ENCODE measurements at regions not wholly inside any gene's neighbourhood (a gene's known extent, or its start where the extent isn't known, plus 50 kb on each side); places are given as distances from the start of the nearest gene placed in this dataset.

DNA sequence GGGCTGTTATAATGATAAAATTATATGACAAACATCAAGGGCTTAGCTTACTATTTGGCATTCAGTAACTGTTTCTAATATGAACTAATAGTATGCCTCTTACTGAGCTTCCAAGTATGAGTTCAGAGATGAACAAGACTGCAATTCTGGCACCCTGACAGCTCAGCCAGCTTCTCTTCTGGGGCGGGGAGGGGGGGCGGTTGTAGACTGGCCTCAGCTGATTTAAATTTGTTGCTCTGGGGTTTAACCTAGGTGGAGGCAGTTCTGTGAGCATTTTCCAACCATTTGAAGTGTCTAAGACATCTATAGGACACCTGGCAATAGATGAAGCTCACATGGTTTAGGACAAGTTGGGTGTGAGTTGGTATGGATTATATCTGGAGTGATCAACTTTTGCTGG is 401.9 kb downstream of the QKI start:
- no peak for DNase-seq

DNA sequence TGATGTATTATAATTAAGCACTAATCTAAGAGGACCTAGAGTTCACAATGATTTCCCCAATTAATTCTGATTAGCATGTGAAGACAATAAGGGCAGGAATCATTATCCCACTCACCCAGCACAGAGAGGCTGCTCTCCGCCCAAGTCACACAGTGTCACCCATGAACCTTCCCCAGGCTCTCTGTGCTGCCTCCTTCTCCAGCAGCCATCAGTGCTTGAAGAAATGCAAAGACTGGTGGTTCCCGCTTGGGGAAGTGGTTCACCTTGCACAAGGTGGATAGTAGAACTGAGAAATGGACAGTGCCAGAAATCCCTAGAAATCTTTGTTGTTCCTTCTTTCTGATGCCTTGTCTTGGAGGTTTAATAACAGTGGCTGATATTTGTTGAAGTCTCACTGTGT is 401.3 kb downstream of the QKI start:
- no peak for DNase-seq

DNA sequence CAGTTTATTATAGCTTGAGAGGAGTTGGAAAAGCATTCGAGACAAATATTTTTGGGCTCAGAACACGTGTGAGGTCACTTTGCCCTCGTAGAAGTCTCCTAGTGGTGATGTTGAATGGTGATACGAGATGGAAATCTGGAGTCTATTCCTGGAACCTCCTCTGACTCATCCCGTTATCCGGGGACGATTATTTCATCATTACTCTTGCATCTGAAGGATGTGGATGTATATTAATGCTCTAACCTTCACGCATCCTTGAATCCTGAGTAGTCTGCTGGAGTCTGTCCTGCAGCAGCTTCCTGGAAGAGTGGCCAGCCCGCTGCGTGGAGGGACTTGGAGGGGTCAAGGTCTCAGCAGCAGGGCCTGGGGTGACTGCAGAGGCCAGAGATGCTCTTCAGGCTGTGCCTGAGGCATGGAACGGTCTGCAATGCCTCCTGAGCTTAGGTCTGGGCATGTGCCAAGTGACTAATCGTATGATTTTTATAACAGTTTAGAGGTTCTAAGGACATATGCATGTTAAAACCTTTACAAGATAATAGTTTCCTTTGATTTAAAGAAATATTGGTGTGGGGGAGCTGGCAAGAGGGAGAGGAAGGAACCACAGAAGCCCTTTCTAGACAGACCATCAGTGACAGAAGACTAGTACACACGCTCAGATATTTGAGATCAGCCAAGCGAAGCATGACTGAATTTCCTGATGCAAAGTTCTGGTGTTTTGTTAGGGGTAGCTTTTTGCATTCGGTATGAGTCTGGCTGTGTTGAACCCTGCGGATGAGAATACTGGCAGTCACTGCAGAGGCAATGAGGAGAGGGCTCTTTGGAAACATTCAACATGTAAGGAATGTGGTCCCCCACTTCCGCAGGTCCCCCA is 400.2 kb downstream of the QKI start:
- peak; percentile 60 for DNase-seq

DNA sequence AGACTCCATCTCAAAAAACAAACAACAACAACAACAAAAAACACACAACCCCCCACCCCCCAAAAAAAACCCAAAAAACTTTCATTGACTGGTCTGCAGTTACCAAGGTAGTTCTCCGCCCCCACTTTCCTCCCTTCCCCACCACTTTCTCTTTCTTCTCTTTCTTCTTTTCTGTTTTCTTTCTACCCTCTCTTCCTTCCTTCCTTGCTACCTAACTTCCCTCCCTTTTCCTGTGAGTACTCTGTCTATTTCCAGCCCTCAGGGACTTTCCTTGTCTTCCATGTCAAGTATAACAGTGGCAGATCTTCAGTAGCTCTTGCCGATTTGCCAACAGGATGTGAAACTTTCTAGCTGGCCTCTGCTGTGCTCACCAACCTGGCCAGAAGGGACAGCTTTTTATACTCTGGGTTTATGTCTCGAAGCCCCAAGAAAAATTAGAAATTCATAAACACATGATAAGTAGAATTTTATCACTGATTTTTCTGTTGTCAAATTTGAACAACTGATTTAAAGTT is 399.5 kb downstream of the QKI start:
- no peak for DNase-seq

DNA sequence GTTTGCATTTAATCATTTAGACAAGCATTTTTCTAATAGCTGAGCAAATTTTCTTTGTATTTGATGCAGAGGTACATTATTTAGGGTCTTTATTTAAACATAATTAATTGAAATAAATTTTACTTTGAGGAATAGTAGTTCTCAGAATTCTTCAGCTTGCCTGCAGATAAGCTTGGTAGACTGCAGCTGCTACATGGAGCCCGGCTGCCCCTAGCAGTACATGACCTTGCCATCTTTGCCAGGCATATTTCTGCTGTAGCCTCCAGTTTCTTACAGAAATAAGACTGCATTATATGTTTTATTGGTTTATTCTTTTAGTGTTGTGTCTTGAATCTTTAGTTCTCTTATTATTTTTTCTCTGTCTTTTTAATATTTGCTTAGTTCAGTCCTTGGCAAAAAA is 396.8 kb downstream of the QKI start:
- no peak for DNase-seq

DNA sequence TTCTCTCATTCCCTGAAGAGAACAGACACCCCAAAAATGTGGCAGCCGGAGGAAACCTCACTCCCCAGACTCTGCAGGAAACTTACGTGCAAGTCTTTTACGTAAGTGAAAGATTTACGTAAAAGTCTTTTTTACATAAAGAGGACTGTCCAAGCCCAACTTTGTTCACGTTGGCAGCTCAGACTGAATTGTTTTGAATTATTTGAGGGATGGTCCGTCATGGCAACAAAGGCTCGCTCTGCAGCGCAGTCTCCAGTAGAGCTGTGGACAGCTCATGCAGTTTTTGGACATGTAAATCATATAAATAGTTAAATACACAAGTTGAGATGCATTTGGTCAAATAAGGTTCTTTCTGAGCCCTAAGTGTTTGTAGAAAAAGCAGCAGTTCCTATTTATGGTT is 394.8 kb downstream of the QKI start:
- no peak for DNase-seq

DNA sequence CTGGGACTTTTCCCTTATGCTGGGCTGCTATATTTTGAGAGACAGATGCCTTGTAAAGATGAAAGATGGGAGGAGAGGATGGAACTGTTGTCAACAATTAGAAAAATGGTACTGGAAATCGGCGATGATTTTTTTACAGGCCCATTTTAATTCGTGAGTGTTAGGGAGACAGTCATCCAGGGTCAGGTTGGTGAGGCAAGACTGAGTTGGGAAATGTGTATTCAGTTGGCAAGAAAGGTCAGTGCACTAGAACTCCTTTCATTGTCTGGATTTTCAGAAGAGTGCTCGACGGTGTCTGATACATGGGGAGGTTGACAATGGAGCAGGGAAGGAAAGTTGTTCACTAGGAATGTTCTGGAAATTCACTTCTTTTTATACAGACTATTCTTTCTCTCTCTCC is 394.4 kb downstream of the QKI start:
- DNase-seq = no peak

DNA sequence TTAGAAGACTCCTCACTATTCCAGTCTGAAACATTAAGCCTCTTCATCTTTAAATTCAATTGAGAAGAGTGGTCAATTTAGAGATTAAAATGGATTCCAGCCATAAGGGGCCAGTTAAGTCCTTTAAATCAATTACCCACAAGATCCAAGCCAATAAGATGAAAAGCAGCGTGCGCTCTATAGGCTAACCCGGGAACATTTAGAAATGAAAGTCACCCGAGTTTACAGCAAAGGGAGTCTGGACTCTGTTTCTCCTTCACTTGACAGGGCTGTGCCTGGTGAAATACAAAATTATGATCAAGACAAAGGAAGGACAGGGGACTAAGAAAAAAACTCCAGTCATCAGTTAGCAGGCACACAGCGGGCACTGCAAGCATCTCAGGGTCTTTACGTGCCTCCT is 393.7 kb downstream of the QKI start:
- no peak for DNase-seq

DNA sequence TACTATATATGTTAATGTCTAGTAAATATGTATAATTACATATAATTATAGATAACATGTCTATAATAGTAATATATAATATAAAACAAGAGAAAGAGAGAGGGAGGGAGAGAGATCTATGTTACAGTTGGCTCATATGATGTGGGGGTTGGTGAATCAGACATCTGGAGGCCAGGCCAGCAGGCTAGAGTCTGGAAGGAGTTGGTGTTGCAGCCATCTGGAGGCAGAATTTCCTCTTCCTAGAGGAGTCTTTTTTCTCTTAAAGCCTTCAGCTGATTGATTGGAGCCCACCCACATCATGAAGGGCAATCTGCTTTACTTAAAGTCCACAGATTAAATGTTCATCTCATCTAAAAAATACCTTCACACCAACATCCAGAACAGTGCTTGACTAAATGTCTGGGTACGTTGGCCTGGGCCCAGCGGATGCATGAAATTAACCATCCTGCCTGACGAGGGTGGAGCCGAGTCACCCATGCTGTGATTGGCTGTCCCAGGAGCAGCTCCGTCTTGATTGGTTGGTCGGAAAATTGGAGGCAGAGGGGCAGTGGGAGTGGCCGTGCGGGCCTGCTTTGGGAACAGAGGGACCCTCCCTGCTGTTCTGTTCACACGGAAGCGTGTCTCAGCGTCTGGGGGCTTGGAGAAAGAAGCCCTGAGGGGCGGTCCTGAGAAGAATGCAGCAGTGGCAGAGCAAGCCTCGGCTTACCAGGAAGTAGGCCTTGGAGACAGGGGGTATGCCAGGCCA is 392.4 kb downstream of the QKI start:
- no peak for DNase-seq

DNA sequence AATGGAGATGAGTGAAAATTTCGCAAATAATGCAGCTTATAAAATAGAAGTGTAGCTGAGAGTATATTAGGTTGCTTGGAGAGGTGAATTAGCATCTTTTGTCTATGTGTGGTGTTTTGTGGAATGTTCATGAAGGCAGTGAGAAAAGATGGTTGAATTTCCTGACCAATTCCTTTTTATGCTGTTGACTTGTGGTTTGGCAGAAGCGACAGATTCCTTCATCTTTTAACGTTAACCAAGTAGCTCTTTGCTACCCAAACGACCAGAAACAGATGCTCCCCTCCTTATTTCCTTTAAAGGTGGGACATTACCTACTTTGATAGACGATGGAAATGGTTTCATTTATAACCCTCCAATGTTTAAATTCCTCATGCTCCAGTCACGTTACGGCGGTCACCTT is 390.5 kb downstream of the QKI start:
- DNase-seq = no peak

DNA sequence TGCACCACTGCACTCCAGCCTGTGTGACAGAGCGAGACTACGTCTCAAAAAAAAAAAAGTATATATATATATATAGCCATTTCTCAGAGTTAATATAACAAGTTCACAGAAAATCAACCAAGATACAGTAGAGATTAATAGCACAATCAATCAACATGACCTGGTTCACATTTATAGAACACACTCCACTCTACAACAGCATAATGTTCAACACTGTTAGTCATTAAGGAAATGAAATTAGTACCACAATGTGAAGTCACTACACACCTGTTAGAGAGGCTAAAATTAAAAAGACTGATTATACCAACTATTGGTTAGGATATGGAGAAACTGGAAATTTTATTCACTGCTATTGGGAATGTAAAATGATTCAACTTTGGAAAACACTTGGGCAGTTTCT is 387.7 kb downstream of the QKI start:
- no peak for DNase-seq

DNA sequence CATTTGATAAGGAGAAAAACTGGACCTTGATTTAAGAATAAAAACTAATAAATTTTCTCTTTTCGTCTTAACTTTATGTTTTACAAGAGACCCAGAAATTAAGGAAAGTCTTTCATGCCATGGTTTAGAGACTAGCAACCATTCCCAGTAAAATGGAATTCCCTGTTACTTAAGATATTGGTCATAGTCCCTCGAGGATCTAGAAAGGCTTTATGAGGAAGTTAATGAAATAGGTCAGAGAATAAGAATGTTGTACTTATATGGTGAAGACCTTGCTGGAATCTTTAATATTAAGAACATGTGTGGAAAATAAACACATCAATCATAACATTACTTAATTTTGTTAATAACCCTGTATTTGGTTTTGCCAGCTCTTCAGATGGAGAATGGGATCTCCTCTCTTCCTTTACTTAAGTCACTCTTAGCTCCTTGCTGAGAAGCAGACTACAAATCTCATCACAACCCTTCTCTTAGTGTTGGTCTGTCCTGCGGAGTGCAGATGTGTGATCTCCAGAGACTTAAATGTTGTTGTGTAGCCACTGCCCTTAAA is 382.9 kb downstream of the QKI start:
- DNase-seq = no peak

DNA sequence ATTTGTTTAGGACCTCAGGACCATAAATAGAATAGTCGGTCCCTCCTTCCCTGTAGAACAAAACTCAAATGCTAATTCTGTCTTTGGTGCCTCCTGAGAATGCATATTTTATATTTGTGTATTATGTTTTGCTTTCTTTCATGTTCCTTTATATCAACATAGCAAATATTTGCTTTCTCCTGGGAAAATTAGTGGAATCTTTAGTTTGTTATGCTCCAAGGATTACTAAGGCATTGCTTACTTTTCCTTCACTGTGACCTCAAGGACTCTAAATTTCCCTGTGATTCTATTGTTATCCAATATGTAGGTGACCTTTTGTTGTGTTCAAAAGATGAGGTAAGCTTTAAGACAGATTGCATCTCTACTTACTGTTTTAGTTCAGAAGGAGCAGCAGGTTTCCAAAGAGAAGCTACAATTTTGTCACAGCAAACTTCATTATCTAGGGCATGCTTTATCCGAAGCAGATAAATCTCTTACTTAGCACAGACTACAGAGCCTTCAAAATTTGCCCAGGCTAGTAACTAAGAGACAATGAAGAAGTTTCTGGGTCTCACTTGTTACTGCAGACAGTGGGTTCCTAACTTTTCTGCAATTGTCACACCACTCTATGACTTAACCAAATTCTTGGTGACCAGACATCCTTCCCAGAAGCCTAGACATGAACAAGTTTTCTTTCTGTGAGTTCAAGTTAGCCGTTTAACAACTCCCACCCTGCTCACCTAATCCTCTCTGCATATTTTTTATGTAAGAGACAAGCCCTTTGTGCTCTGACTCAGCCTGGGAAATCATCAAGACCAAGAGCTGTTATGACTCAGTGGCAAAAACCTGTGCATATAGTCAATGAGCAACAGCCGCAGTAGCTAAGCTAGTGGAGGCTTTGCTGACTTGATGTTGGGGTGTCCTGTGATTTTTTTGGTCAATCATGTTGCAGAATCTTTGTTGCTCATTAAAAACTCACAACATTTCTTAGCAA is 378.8 kb downstream of the QKI start:
- DNase-seq = peak; percentile 10

DNA sequence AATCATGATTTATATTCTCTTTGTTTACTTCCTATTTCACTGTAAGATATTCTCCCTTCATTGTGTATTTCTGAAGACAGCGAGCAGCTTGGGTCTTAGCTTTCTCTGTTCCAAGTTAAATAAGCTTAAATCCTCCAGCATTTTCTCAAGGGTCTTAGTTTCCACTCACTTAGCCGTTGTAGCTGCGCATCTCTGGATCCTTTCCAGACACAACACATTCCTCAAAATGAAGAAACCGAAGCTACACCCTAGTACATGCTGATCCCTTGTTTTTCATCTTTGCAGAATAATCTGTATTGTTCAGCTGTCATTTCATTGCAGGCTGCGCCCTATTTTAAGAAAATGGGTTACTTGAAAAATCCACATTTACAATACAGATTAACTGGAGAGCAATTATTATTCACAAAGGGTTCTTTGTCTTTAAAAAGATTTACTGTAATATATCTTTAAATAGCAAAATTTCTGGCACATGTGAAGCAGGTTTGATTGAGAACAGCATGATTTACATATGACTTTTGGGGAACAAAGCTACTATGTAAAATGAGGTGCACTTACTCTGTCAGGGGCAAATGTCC is 375.8 kb downstream of the QKI start:
- no peak for DNase-seq

DNA sequence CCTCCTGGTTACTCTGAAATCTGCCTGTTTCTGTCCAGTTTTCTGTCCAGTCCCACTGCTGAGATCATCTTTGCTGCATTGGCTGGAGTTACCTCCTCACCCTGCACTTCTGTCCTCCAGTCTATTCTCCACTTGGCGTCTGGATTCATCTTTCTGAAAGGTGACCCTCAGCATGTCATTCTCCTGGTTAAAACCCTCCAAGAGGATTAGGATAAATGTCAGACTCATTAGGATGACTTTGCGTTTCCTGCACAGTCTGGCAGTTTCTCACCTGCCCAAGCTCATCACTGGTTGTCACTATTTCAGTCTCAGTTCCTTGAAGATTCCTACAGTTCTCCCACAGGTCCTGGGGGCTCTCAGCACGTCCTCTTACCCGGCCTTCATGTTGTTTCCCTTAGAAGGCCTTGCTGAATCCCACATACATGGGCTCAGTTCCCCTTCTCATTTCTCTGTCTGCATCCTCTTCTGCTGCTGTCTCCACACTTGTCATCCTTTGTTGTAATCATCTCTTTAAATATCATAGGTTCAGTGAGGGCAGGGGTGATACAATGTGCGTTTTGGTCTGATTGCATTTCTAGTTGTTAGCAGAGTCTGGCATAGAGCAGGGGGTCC is 374.8 kb downstream of the QKI start:
- DNase-seq = no peak

DNA sequence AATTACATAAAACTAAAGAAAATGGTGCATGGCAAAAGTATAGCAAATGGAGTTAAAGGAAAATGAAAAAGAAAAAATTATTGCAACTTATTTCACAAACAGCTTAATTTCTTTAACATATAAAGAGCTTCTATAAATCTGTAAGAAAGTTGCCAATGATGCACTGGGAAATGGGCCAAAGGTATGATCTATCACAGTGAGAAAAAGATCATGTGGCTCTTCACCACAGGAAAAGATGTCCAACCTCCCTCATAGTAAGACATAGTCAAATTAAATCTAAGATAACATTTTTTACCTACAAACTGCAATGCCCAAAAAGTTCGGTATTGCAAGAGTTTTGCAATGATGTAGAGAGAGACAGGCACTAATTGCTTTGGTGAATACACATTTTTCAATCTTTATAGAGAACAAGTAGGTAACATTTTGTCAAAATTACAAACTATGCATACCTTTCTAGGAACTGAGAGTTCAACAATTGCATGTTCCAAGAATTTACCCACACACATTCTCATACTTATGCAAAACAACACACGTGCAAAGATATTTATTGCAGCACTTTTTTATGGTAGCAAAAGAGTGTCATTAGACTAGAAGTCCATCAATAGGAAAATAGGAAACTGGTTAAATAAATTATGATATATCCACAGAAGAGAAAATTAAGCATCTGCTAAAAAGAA is 372.6 kb downstream of the QKI start:
- DNase-seq = no peak

DNA sequence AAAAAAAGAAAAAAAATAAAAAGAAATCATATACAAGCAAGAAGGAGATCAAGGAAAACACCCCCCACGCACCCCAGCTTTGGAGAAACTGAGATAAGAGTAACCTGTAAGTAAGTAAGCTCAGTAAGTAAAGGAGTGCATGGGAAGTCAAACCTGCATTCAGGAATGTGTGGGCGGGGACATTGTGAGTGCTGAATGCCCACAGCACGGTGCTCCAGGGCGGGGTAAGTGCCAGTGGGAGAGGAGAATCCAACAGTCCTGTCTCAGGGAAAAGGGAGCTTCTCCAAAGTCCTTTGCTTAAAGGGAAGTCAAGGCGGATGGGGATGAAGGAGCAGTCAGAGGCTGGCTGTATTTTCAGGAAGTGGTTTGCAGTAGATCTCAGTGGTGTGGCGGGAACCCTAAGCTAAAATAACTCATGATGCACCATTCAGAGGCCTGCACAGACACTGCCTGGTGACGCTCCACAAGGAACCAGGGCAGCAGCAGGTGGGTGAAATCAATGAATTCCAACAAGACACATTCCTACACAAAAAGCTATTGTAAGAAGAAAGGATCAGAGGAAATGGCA is 368.0 kb downstream of the QKI start:
- no peak for DNase-seq

DNA sequence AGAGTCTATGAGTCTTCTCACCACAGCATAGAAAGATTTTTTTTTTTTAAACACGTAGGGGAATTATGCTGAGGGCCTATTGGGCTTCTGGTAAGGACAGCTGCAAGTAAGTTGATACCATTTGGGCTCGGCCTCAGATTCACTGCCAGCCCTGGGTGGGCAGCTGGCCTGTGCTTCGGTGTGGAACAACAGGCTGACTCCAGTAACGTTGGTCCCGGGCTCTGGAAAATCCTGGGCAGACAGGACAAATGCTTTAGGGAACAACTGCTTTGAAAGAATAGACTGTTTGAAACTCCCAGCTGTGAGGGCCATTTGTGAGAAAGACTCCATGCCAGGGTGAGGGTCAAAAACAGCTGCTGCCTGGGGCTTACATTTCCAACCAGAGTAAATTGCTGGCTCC is 366.5 kb downstream of the QKI start:
- DNase-seq = no peak

DNA sequence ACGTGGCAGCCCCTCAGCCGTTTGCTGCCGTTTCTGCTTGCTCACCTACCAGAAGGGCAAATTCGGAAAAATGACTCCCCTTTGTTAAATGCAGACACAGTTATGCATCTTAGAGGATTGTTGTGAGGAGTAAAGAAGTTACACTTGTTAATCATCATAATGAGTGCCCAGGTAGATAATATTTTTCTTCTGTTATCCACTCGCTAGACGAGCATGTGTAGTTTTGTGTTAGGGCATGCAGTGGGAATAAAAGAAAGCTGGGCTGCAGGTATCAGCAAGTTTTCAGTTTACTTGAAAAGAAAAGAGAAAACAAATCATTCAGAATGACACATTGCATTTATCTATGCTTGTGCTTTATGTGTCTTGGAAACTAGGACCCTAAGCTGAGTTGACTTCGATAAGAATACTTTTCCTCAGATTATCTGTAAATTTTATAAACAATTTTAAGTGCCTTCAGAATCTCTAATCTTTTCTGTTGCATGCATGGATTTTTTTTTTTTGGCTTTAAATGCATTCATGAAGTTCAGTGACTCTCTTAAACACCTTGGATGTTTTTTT is 365.3 kb downstream of the QKI start:
- no peak for DNase-seq

DNA sequence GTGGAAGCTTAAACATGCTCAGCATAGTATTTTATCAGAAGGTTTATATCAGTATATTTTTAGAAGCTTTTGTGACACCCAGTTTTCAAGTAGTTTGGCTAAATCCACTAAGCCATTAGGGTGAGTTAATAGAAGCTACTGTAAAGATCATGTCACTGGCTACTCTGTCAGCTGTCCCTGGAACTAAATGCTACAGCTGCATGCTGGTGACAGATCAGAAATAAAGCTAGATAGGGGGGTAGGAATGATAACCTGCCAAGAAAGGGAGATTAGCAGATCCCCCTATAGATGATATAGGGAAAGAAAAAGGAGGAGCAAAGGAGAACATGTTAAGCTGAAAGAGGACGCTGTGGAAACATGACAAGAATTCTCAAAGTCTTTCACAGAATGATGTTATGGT is 363.2 kb downstream of the QKI start:
- DNase-seq = no peak
